ENCODE measurements at regions not wholly inside any gene's neighbourhood (a gene's known extent, or its start where the extent isn't known, plus 50 kb on each side); places are given as distances from the start of the nearest gene placed in this dataset.

GRCh38 chr9:87435189-87435880 is 62.3 kb upstream of the DAPK1 start:
- no peaks in the 10 kb centered on the region for H3K27me3 ChIP-seq (ENCODE audit: control insufficient read depth in 2 of 2, insufficient read depth in 1 of 2, low read length in 1 of 2)

GRCh38 chr9:87436716-87437115 is 61.0 kb upstream of the DAPK1 start:
- H3K27ac ChIP-seq (ENCODE audit: low read depth in 1 of 2, low read length in 1 of 2) = no peak overlapping the region

More at GRCh38 chr9:87435189-87435880, 62.3 kb upstream of the DAPK1 start:
- Histone ChIP-seq H3K4me3 (ENCODE audit: low read length in 2 of 2) (no peak overlapping the region), H3K9me3 (ENCODE audit: control insufficient read depth in 2 of 2, insufficient read depth in 1 of 2, low read length in 1 of 2) (no peaks in the 10 kb centered on the region), H3K27ac (ENCODE audit: low read depth in 1 of 2, low read length in 1 of 2) (no peak overlapping the region), H3K4me1 (ENCODE audit: control insufficient read depth in 2 of 2, insufficient read depth in 2 of 2, low read length in 2 of 2) (peaks cover 0 to 5% of the 10 kb centered on the region in 2 donors), H3K36me3 (ENCODE audit: control insufficient read depth in 2 of 2, insufficient read depth in 2 of 2, low read length in 1 of 2) (no peaks in the 10 kb centered on the region)
- 80% methylated on average over 6 of the region's 6 CpGs for WGBS
- DNase-seq (ENCODE audit: low read depth in 6 of 9, low spot score in 9 of 9) = no peak

GRCh38 chr9:87437966-87438365 is 59.7 kb upstream of the DAPK1 start:
- Histone ChIP-seq H3K4me1 (ENCODE audit: control insufficient read depth in 2 of 2, insufficient read depth in 2 of 2, low read length in 2 of 2) (peaks cover 0 to 5% of the 10 kb centered on the region in 2 donors), H3K27me3 (ENCODE audit: control insufficient read depth in 2 of 2, insufficient read depth in 1 of 2, low read length in 1 of 2) (no peaks in the 10 kb centered on the region), H3K27ac (ENCODE audit: low read depth in 1 of 2, low read length in 1 of 2) (no peak overlapping the region), H3K4me3 (ENCODE audit: low read length in 2 of 2) (no peak overlapping the region), H3K9me3 (ENCODE audit: control insufficient read depth in 2 of 2, insufficient read depth in 1 of 2, low read length in 1 of 2) (no peaks in the 10 kb centered on the region), H3K36me3 (ENCODE audit: control insufficient read depth in 2 of 2, insufficient read depth in 2 of 2, low read length in 1 of 2) (no peaks in the 10 kb centered on the region)
- WGBS = over 99% methylated on average over 8 of the region's 8 CpGs
- DNase-seq (ENCODE audit: low read depth in 6 of 9, low spot score in 9 of 9) = no peak

More at GRCh38 chr9:87436716-87437115, 61.0 kb upstream of the DAPK1 start:
- WGBS = 90% methylated on average over 3 of the region's 3 CpGs
- Histone ChIP-seq H3K4me1 (ENCODE audit: control insufficient read depth in 2 of 2, insufficient read depth in 2 of 2, low read length in 2 of 2) (peaks cover 0 to 5% of the 10 kb centered on the region in 2 donors), H3K27me3 (ENCODE audit: control insufficient read depth in 2 of 2, insufficient read depth in 1 of 2, low read length in 1 of 2) (no peaks in the 10 kb centered on the region), H3K4me3 (ENCODE audit: low read length in 2 of 2) (no peak overlapping the region), H3K9me3 (ENCODE audit: control insufficient read depth in 2 of 2, insufficient read depth in 1 of 2, low read length in 1 of 2) (no peaks in the 10 kb centered on the region), H3K36me3 (ENCODE audit: control insufficient read depth in 2 of 2, insufficient read depth in 2 of 2, low read length in 1 of 2) (no peaks in the 10 kb centered on the region)
- no peak for DNase-seq (ENCODE audit: low read depth in 6 of 9, low spot score in 9 of 9)

GRCh38 chr9:87441251-87441650 is 56.4 kb upstream of the DAPK1 start:
- no peak for DNase-seq (ENCODE audit: low read depth in 6 of 9, low spot score in 9 of 9)
- H3K9me3 ChIP-seq (ENCODE audit: control insufficient read depth in 2 of 2, insufficient read depth in 1 of 2, low read length in 1 of 2) = no peaks in the 10 kb centered on the region
- no peaks in the 10 kb centered on the region for H3K36me3 ChIP-seq (ENCODE audit: control insufficient read depth in 2 of 2, insufficient read depth in 2 of 2, low read length in 1 of 2)
- WGBS = 98% methylated on average over 2 of the region's 2 CpGs
- no peak overlapping the region for H3K4me3 ChIP-seq (ENCODE audit: low read length in 2 of 2)
- no peaks in the 10 kb centered on the region for H3K27me3 ChIP-seq (ENCODE audit: control insufficient read depth in 2 of 2, insufficient read depth in 1 of 2, low read length in 1 of 2)
- no peak overlapping the region for H3K27ac ChIP-seq (ENCODE audit: low read depth in 1 of 2, low read length in 1 of 2)
- peaks cover 0 to 16% of the 10 kb centered on the region in 2 donors for H3K4me1 ChIP-seq (ENCODE audit: control insufficient read depth in 2 of 2, insufficient read depth in 2 of 2, low read length in 2 of 2)

- Histone ChIP-seq H3K4me1 (ENCODE audit: control insufficient read depth in 2 of 2, insufficient read depth in 2 of 2, low read length in 2 of 2) (peaks cover 0 to 18% of the 10 kb centered on the region in 2 donors), H3K4me3 (ENCODE audit: low read length in 2 of 2) (no peak overlapping the region), H3K27me3 (ENCODE audit: control insufficient read depth in 2 of 2, insufficient read depth in 1 of 2, low read length in 1 of 2) (no peaks in the 10 kb centered on the region), H3K36me3 (ENCODE audit: control insufficient read depth in 2 of 2, insufficient read depth in 2 of 2, low read length in 1 of 2) (no peaks in the 10 kb centered on the region), H3K27ac (ENCODE audit: low read depth in 1 of 2, low read length in 1 of 2) (no peak overlapping the region), H3K9me3 (ENCODE audit: control insufficient read depth in 2 of 2, insufficient read depth in 1 of 2, low read length in 1 of 2) (no peaks in the 10 kb centered on the region)
- 72% methylated on average over 2 of the region's 2 CpGs for WGBS
- DNase-seq (ENCODE audit: low read depth in 6 of 9, low spot score in 9 of 9) = no peak
Observed at GRCh38 chr9:87442451-87442850, 55.2 kb upstream of the DAPK1 start.

- no peaks in the 10 kb centered on the region for H3K36me3 ChIP-seq (ENCODE audit: control insufficient read depth in 2 of 2, insufficient read depth in 2 of 2, low read length in 1 of 2)
- DNase-seq (ENCODE audit: low read depth in 6 of 9, low spot score in 9 of 9) = no peak
- H3K27ac ChIP-seq (ENCODE audit: low read depth in 1 of 2, low read length in 1 of 2) = no peak overlapping the region
- no peaks in the 10 kb centered on the region for H3K9me3 ChIP-seq (ENCODE audit: control insufficient read depth in 2 of 2, insufficient read depth in 1 of 2, low read length in 1 of 2)
- H3K4me3 ChIP-seq (ENCODE audit: low read length in 2 of 2) = no peak overlapping the region
- H3K27me3 ChIP-seq (ENCODE audit: control insufficient read depth in 2 of 2, insufficient read depth in 1 of 2, low read length in 1 of 2) = no peaks in the 10 kb centered on the region
- 97% methylated on average over 2 of the region's 2 CpGs for WGBS
- peaks cover 0 to 18% of the 10 kb centered on the region in 2 donors for H3K4me1 ChIP-seq (ENCODE audit: control insufficient read depth in 2 of 2, insufficient read depth in 2 of 2, low read length in 2 of 2)
Observed at GRCh38 chr9:87443006-87443405, 54.7 kb upstream of the DAPK1 start.

- no peak overlapping the region for H3K4me3 ChIP-seq (ENCODE audit: low read length in 2 of 2)
- H3K36me3 ChIP-seq (ENCODE audit: control insufficient read depth in 2 of 2, insufficient read depth in 2 of 2, low read length in 1 of 2) = no peaks in the 10 kb centered on the region
- no peak overlapping the region for H3K27ac ChIP-seq (ENCODE audit: low read depth in 1 of 2, low read length in 1 of 2)
- over 99% methylated on average over 3 of the region's 3 CpGs for WGBS
- H3K9me3 ChIP-seq (ENCODE audit: control insufficient read depth in 2 of 2, insufficient read depth in 1 of 2, low read length in 1 of 2) = no peaks in the 10 kb centered on the region
- no peak for DNase-seq (ENCODE audit: low read depth in 6 of 9, low spot score in 9 of 9)
- peaks cover 0 to 18% of the 10 kb centered on the region in 2 donors for H3K4me1 ChIP-seq (ENCODE audit: control insufficient read depth in 2 of 2, insufficient read depth in 2 of 2, low read length in 2 of 2)
- H3K27me3 ChIP-seq (ENCODE audit: control insufficient read depth in 2 of 2, insufficient read depth in 1 of 2, low read length in 1 of 2) = no peaks in the 10 kb centered on the region
Observed at GRCh38 chr9:87443461-87443860, 54.2 kb upstream of the DAPK1 start.

GRCh38 chr9:87445646-87446045 is 52.0 kb upstream of the DAPK1 start:
- Histone ChIP-seq H3K27me3 (ENCODE audit: control insufficient read depth in 2 of 2, insufficient read depth in 1 of 2, low read length in 1 of 2) (no peaks in the 10 kb centered on the region), H3K4me3 (ENCODE audit: low read length in 2 of 2) (no peak overlapping the region), H3K9me3 (ENCODE audit: control insufficient read depth in 2 of 2, insufficient read depth in 1 of 2, low read length in 1 of 2) (no peaks in the 10 kb centered on the region), H3K27ac (ENCODE audit: low read depth in 1 of 2, low read length in 1 of 2) (no peak overlapping the region), H3K36me3 (ENCODE audit: control insufficient read depth in 2 of 2, insufficient read depth in 2 of 2, low read length in 1 of 2) (no peaks in the 10 kb centered on the region), H3K4me1 (ENCODE audit: control insufficient read depth in 2 of 2, insufficient read depth in 2 of 2, low read length in 2 of 2) (peaks cover 0 to 13% of the 10 kb centered on the region in 2 donors)
- WGBS = 39% methylated on average over 5 of the region's 5 CpGs
- DNase-seq (ENCODE audit: low read depth in 6 of 9, low spot score in 9 of 9) = peak; percentile 52 to 87 (median 73)

- H3K36me3 ChIP-seq (ENCODE audit: control insufficient read depth in 2 of 2, insufficient read depth in 2 of 2, low read length in 1 of 2) = no peaks in the 10 kb centered on the region
- H3K4me1 ChIP-seq (ENCODE audit: control insufficient read depth in 2 of 2, insufficient read depth in 2 of 2, low read length in 2 of 2) = peaks cover 0 to 13% of the 10 kb centered on the region in 2 donors
- H3K4me3 ChIP-seq (ENCODE audit: low read length in 2 of 2) = no peak overlapping the region
- H3K27me3 ChIP-seq (ENCODE audit: control insufficient read depth in 2 of 2, insufficient read depth in 1 of 2, low read length in 1 of 2) = no peaks in the 10 kb centered on the region
- H3K9me3 ChIP-seq (ENCODE audit: control insufficient read depth in 2 of 2, insufficient read depth in 1 of 2, low read length in 1 of 2) = no peaks in the 10 kb centered on the region
- DNase-seq (ENCODE audit: low read depth in 6 of 9, low spot score in 9 of 9) = peak in 1 of 9 donors; percentile 28
- WGBS = 68% methylated on average over 4 of the region's 4 CpGs
- H3K27ac ChIP-seq (ENCODE audit: low read depth in 1 of 2, low read length in 1 of 2) = no peak overlapping the region
Observed at GRCh38 chr9:87446527-87446926, 51.1 kb upstream of the DAPK1 start.

Data from thymus (tissue), 11 donors.